ENCODE measurements at regions not wholly inside any gene's neighbourhood (a gene's known extent, or its start where the extent isn't known, plus 50 kb on each side); places are given as distances from the start of the nearest gene placed in this dataset.

DNA sequence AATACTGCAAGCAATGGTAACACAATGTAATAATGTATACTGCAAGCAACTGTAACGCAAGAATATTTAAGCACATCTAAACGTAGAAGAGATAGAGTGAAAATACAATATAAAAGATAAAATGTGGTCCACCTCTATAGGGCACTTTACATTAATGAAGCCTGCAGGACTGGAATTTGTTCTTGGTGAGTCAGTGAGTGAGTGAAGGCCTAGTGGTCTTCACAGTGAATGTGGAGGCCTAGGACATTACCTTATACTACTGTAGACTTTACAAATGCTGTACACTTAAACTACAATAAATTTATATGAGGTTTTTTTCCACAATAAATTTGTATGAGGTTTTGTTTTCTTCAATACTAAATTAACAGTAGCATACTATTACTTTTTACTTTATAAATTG lies 287.4 kb upstream of the SNX7 start:
- DNase-seq = no peak

DNA sequence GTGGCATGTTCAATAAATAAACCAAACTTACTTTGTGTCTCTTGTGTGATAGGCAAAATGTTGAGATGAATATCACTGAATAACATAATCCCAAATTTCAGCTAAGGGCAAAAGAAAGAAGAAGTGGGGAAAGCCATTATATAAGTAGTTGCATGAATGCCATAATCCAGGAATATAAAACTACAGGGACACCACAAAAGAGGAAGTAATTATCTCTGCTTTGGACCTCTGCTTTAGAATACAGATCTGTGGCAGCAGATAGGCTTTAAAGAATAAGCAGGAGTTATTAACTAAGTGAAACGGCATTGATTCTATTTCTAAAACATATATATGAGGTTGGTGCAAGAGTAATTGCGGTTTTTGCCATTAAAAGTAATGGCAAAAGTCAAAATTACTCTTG lies 288.5 kb upstream of the SNX7 start:
- DNase-seq = no peak

DNA sequence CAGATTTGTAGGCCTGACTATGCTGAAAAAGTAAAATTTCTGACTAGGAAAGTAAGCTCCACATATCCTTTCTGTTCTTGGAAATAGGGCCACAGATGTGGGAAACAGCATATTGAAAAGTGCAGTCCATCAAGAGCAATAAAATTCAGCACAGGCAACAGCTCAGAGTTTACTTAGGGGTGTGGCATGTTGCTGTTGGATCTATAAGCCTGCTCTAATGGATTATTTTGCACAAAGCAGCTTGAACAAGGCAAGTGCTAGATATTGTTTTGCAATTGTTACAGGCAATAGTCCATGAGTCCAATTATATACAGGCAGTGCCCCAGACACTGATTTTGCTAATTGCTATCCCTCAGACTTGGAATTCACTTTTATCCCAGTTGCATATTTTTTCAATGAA lies 289.8 kb upstream of the SNX7 start:
- no peak for DNase-seq

DNA sequence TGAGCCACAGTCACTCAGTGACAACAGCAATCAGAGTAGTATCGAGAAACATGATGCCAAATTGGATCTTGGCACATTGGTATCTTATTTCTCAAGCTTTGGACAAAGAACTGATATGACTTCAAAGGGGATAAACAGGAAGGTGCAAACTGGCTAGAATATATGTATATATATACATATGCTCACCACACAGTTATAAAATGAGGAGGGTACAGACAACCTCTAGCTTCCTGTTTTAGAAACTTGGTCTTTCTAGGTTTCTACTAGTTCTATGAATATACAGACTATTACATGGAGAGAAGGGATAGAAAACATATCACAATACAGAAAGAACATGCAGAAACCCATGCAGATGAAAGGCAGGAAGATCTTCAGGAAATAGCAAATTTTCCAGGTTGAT lies 292.1 kb upstream of the SNX7 start:
- no peak for DNase-seq

DNA sequence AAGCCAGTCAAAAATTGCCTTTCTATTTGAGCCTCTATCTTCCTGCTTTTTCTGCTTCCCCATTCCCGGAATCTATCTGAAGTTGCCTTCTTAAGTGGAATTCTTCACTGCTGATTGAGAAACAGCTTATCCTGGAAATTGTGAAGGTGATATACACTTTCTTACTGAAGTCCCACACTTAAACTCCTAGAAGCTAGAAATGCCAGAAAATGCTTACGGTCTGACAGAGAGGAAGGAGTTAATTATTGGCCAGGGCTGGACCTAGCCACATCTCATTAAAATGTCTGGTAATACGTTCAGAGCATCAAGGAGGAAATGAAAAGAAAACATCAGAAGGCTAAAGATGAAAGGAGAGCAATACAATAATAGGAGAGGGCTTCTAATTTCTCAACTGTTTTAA lies 292.5 kb upstream of the SNX7 start:
- no peak for DNase-seq

DNA sequence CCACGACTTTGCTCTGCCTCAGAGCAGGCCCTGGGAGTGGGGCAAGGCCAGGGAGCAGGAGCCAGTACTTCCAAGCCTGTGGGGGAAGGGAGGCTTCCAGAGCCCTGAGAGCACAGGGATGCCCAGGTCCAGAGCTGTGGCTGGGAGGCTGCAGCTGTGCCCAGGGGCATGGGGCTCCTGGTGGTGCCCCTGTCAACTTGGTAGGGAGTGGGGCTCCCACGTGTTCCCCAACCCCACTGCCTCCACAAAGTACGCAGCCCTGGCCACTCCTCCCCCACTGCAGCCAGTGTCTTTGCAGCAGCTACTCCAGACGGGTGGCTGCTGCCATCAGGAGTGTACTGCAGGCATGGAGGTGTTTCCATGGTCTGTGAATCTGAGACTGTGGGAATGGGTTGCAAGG lies 294.1 kb upstream of the SNX7 start:
- no peak for DNase-seq

DNA sequence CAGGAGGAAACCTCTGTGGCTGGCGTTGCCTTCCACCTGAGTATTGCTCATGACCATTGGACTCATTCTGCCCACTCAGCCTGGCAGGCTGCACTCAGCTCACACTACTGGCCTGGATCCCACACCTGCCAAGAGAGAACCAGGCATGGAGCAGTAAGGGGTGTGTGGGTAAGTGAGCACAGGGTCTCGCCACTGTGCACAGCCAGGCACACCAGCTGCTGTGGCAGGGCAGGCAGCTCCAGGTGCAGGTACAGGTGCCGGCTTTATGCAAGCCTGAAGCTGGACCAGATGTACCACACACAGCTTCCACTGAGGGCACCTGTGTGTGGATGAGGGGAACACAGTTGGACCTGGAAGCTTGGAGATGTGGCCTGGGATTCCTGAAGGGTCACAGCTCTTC lies 295.2 kb upstream of the SNX7 start:
- no peak for DNase-seq

DNA sequence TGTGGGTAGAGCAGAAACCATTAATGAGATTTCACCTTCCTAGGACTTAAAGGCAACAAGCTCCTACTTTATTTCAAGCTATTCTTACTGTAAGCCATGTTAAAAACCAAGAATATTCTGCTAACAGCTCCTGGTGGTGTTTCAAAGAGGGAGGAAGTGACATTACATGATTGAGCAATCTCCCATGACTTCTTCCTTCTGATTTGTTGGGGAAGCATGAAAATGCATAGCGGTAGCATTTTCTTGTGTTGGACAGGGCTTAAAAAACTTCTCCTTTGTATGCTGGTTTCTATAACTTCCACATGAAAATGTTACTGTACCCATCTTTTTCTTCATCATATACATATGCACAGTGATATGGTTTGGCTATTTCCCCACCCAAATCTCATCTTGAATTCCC lies 297.0 kb upstream of the SNX7 start:
- DNase-seq = no peak

DNA sequence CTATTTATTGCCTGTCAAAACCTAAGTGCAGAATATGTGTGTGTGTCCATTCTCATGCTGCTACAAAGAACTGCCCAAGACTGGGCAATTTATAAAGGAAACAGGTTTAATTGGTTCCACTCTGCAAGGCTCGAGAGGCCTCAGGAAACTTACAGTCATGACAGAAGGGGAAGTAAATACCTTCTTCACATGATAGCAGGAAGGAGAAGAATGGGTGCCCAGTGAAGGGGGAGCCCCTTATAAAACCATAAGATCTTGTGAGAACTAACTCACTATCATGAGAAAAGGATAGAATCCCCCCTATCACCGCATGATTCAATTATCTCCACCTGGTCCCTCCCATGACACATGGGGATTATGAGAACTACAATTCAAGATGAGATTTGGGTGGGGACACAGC lies 300.7 kb upstream of the SNX7 start:
- no peak for DNase-seq

DNA sequence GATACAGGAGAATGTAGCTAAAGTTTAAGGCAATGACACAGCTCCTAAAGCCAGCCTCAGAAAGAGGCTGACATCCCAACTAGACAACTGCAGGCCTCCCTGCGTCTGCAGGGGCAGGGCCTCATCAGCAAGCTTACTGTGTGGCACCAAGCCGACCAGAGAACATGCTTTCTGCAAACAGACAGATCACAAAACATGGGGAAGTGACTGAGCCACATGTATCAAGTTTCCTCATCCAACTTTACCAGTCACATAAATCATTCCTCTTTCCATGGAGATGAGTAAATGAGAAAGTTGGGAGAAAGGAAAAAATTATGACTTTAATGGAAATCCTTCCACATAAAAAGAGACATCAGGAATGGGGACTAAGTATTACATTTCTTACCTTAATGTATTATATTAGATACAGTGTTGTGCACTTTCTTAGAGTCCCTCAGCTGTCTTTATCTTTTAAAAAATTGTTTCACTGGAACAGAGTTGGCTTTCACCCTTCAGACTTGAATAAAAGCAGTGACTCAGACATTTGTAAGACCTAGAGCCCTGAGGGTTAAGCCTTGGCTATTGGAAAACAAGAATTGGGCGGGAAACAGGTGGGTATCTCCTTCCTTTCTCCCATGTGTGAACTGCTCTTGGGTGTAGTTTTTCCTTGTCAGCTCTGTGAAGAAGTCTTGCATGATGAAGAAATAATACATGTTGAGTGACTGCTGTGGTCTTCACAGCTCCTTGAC lies 305.7 kb upstream of the SNX7 start:
- no peak for DNase-seq

DNA sequence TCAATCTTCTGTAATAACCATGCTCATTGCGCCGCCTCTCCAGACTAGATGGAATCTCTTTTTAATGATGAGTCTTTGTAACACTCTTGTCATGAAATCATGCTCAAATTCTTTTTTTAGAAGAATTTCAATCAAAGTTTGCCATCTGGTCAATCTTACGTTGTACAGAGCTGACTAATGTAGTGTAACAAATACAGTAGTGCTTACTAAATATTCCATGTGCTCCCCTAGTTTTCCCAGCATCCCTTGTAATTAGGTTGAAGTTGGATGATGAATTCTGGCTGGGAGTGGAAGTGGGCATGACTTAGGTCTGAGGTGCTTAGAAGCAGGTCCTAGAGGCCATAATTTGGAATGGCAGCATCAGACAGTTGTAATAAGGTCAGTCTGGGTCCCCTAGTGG lies 309.1 kb upstream of the SNX7 start:
- DNase-seq = no peak

DNA sequence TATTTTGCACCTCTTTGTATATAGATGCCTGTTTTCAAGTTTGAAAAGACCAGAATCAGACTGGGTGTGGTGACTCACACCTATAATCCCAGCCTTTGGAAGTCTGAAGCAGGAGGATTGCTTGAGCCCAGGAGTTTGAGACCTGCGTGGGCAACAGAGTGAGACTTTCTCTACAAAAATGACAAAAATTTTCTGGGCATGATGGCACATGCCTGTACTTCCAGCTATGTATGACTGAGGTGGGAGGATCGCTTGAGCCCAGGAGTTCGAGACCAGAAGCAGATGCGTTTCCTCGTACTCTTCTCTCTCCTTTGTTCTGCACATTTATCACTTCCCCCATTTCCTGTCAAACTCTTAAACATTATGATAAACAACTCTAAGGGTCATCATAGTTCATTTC lies 310.0 kb upstream of the SNX7 start:
- DNase-seq = no peak

DNA sequence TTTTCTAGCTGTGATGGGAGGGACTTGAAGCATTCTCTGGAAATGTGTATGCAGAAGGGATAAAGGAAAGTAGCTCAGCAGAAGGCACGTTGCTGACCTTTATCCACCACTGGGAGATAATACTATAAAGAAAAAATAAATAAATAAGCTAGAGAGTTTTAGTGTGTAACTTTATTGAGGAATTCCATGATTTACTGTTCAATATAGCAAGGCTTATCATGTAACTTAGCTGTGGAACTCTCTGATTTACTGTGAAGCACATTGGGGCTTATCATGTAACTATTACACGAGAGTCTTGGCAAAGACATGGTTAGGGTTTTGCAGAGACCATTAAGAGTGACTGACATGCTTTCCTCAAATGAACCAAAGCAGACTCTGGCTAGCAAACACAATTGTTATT lies 316.1 kb upstream of the SNX7 start:
- no peak for DNase-seq

DNA sequence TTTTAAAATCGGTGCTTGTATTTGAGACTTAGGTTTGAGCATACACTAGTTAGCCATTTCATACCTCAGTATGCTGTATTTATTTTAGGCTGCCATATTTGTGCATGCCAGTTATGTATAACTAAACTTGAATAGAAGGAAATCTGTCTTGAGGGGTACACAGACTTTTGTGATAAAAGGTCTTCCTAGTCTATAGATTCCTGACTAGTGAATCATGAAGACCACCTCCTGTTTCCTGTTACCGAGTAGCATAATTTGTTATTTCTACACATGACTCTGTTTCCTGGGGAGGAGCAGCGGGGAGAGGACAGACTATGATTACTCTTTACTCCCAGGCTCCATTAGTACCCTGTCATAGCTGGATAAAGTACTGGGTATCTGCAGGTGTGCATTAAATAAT lies 316.8 kb upstream of the SNX7 start:
- no peak for DNase-seq

DNA sequence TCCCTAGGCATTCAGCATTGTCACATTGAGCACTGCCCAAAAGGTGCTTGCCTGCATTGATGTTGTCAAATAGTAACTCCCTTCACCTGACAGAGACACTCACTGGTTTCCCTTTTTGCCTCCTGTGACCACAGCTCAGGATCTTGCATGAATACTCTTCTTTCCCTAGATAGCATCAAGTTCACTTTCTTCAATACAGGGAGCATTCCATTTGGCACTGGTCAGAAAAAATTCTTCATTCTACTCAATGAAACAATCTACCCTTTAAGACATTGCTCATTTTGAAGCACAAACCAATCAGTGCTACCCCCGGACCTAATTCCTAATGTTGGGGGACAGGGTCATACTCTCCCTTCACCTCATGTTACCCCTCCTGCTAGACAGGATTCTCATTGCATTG lies 319.0 kb upstream of the SNX7 start:
- no peak for DNase-seq

DNA sequence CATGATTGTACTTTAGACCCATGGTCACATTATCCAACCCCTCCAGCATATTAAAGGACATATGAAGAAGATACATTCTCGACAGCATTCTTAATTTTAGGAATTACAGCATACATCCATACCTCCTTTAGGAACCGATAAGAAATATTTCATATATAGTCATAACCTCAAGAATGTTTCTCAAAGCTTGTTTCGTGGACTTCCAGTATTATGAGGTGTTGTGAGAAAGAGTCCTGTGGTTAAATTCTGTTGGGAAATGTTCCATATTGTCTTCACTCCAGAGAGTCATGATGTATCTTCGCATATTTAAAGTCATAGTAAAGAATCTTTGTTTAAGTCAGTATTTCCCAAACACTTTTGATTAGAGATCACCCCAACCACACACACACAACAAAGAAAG lies 321.0 kb upstream of the SNX7 start:
- DNase-seq = no peak

DNA sequence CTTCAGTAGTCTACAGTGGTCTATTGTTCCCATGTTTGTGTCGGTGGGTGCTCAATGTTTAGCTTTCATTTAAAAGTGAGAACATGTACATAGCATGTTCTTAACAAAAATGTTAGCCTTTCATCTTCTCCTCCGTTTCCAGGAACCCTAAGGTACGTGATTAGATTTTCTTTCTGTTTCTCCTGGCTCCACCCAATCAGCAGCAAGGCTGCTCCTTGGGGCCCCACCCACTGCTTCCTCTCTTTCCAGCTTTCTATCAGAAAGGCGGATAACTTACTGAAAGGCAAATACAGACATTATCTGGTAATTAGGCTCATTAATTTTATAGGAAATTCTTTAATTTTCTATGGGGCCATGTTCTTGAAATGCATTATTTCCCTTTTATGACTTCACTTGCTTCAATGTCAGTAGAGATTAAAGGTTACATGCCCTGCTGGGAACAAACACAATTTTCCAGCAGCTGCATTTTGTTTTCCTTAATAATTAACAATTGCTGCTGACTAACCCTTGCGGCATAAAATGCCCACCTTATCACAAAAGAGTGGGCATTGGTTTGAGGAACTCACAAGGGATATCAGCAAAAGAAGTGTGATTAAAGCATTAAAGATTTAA lies 324.9 kb upstream of the SNX7 start:
- no peak for DNase-seq

DNA sequence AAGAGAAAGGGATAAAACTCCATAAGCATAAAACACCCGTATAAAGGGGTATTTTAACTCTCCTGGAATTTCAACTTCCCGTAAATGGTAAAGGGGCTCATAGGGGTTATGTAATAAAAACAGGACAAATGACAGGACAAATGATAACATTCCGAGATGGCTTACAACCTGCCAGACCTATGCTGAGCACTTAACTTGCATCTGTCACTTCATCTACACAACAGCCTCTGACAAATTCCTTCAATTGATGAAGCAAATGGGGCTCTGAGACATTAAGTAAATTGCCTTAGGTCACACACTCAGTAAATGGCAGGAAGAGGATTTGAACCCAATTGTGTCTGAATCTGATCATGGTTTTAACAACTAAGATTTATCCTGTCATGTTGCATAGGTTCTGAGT lies 327.6 kb upstream of the SNX7 start:
- DNase-seq = no peak

DNA sequence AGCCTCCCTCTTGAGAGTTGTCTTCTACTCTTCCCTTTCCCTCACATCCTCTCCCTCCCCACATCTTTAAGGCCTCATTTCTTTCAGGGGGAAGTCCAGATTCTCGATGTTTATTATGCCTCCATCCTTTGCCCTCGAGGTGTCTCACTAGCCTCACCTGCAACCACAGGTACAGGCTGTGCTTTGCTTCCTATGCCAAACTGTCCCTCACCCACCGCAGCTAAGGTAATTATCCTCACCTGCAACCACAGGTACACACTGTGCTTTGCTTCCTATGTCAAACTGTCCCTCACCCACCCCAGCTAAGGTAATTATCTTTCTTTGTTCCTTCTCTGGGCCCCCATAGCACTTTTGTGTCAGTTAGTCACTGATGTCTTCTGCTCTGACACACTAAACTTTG lies 328.1 kb upstream of the SNX7 start:
- no peak for DNase-seq

DNA sequence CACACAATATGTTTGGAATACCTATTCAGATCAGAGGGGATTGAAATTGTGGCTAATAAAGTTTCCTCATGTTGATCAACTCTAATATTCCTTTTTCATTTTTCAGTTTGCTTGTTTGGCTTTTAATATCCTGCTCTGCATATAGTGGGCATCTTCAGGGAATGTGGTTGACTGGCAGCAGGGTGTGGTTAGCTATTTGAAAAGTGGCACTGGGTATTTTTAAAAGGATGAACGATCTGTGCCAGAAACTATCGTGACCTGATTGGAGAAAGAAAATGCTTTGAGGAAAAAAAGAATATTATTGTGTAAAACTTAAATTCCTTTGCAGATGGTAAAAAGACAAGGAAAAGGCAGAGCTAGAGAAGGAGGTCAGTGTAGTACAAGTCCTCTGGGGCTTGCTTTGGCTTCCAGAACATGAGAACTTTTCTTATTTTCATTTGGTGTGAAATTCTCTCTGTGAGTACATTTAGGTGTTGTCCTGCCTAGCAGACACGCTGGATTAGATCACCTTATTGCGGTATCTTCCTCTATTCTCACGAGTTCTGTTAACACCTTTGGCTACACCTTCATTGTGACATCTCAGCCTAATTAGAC lies 329.7 kb upstream of the SNX7 start:
- no peak for DNase-seq

DNA sequence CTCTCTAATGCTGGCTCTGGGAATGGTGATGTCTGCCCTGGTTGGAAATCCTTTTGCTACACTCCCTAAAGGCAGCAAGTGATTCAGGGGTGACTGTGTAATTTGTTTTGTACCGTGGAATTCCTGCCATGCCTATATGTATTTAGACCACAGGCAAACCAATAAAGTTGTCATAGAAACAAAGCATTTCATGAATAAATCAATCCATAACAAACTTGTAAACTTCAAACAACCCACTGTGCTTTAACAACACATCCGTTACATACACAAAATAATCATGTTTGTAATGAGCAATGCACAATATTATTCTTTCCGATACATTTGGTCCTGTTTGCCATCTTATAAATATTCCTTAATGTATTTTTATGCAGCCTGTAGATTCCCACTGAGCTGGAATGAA lies 330.3 kb upstream of the SNX7 start:
- DNase-seq = no peak

DNA sequence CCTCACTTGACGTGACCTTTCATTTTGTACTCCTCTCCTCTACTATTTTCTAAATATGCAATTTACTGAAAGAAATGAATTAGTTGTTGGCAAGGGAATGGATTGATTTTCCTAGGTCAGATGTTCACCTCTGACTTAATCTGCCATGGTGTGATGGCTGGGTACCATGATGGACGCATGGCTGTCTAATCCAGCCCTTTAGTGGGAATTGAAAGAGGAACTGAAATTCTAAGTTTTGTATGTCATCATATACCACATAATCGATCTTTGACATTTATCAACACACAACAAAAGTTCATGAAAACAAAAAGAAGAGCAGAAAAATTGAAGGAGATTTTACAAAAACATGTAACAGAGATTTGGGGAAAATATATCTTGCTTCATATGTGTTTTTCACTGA lies 331.3 kb upstream of the SNX7 start:
- no peak for DNase-seq

DNA sequence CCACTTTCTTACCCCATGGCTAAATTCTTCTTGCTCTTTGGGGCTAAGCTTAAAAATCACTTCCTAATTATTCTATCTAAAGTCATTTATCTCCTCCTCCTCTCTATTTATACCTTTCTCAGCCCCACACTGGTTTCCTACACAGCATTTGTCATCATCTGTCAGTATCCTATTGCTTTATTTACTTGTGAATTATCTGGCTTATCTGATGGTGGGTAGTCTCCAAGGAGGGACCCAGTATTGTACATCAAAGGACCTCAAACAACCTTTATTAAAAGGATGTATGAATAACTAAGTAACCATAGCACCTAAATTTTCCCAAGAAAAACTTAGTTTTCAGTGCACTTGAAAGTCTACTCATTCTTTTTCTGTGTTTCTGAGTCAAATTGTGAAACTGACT lies 332.7 kb upstream of the SNX7 start:
- no peak for DNase-seq

DNA sequence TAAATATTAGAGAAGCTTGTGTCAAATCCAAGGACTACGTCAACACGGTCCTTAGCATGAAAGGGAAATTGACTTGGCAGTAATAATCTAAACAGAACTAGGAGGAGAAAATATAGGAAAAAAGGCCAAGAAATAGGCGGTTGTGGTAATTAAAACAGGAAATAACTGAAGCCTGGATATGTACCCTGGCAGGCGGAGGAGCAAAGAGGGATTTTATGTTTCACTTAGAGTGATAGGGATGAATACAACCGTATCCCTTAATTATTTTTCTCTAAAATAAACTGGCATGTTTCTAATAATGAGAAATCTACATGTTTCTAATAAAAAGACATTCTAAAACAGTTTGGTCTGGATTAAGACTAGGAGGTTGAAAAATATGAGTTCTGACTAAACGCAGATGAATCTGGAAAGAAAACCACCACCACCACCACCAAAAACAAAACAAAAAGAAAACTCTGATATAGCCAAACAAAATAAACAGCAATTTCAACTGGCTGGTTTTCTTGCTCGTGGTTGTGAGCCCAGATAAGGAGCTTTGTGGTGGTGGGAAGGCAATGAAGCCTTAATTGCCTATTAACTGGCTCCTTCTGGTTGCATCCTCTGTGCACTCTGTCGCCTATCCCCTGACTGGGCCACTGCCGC lies 334.2 kb upstream of the SNX7 start:
- DNase-seq = no peak

Measured in CD4-positive, alpha-beta T cell treated with Interleukin-10 for 1 hour (primary cell).